ENCODE measurements at regions not wholly inside any gene's neighbourhood (a gene's known extent, or its start where the extent isn't known, plus 50 kb on each side); places are given as distances from the start of the nearest gene placed in this dataset.

GRCh38 chr10:1881636-1882035 lies 144.3 kb upstream of the ADARB2 start:
- DNase-seq (no peak), ATAC-seq (no peak)
- intact Hi-C loops (cut with micrococcal nuclease): no loop called here

- DNase-seq: no peak
- intact Hi-C loops (cut with micrococcal nuclease): no loop called here
- ATAC-seq: no peak
Observed at GRCh38 chr10:1874533-1874932, 137.2 kb upstream of the ADARB2 start.

- DNase-seq (no peak), ATAC-seq (no peak)
- intact Hi-C loops (cut with micrococcal nuclease): no loop called here
Observed at GRCh38 chr10:1873661-1874315, 136.5 kb upstream of the ADARB2 start.

- DNase-seq: no peak
- intact Hi-C loops (cut with micrococcal nuclease): no loop called here
- no peak for ATAC-seq
Observed at GRCh38 chr10:1872151-1872726, 134.9 kb upstream of the ADARB2 start.

GRCh38 chr10:1870491-1870890 lies 133.2 kb upstream of the ADARB2 start:
- no peak for DNase-seq
- intact Hi-C loops (cut with micrococcal nuclease): no loop called here
- no peak for ATAC-seq

GRCh38 chr10:1869861-1870260 lies 132.5 kb upstream of the ADARB2 start:
- no peak for ATAC-seq
- intact Hi-C loops (cut with micrococcal nuclease): no loop called here
- DNase-seq: no peak

- DNase-seq: no peak
- ATAC-seq: no peak
- intact Hi-C loops (cut with micrococcal nuclease): no loop called here
Observed at GRCh38 chr10:1860351-1860750, 123.0 kb upstream of the ADARB2 start.

GRCh38 chr10:1858547-1858946 lies 121.2 kb upstream of the ADARB2 start:
- intact Hi-C loops (cut with micrococcal nuclease): no loop called here
- ATAC-seq (no peak), DNase-seq (no peak)

GRCh38 chr10:1858048-1858447 lies 120.7 kb upstream of the ADARB2 start:
- ATAC-seq: peak; percentile 29
- no peak for DNase-seq
- intact Hi-C loops (cut with micrococcal nuclease): no loop called here

- DNase-seq (no peak), ATAC-seq (no peak)
- intact Hi-C loops (cut with micrococcal nuclease): no loop called here
Observed at GRCh38 chr10:1855911-1856310, 118.6 kb upstream of the ADARB2 start.

- no peak for ATAC-seq
- intact Hi-C loops (cut with micrococcal nuclease): no loop called here
- no peak for DNase-seq
Observed at GRCh38 chr10:1854271-1854670, 116.9 kb upstream of the ADARB2 start.

- intact Hi-C loops (cut with micrococcal nuclease): no loop called here
- ATAC-seq (no peak), DNase-seq (no peak)
Observed at GRCh38 chr10:1853801-1854200, 116.5 kb upstream of the ADARB2 start.

- ATAC-seq (no peak), DNase-seq (no peak)
- intact Hi-C loops (cut with micrococcal nuclease): no loop called here
Observed at GRCh38 chr10:1852841-1853240, 115.5 kb upstream of the ADARB2 start.

- intact Hi-C loops (cut with micrococcal nuclease): no loop called here
- DNase-seq: no peak
- no peak for ATAC-seq
Observed at GRCh38 chr10:1851762-1852161, 114.4 kb upstream of the ADARB2 start.

GRCh38 chr10:1850971-1851527 lies 113.7 kb upstream of the ADARB2 start:
- ATAC-seq: no peak
- no peak for DNase-seq
- intact Hi-C loops (cut with micrococcal nuclease): no loop called here

- DNase-seq (no peak), ATAC-seq (no peak)
- intact Hi-C loops (cut with micrococcal nuclease): no loop called here
Observed at GRCh38 chr10:1847361-1847760, 110.0 kb upstream of the ADARB2 start.

- DNase-seq (no peak), ATAC-seq (no peak)
- intact Hi-C loops (cut with micrococcal nuclease): no loop called here
Observed at GRCh38 chr10:1846032-1846431, 108.7 kb upstream of the ADARB2 start.

GRCh38 chr10:1841759-1842158 lies 104.4 kb upstream of the ADARB2 start:
- intact Hi-C loops (cut with micrococcal nuclease): no loop called here
- ATAC-seq: no peak
- DNase-seq: no peak

GRCh38 chr10:1829712-1830111 lies 92.4 kb upstream of the ADARB2 start:
- DNase-seq (no peak), ATAC-seq (no peak)
- intact Hi-C loops (cut with micrococcal nuclease): no loop called here

- DNase-seq (no peak), ATAC-seq (no peak)
- intact Hi-C loops (cut with micrococcal nuclease): no loop called here
Observed at GRCh38 chr10:1824928-1825327, 87.6 kb upstream of the ADARB2 start.

- DNase-seq (no peak), ATAC-seq (no peak)
- intact Hi-C loops (cut with micrococcal nuclease): no loop called here
Observed at GRCh38 chr10:1814556-1814955, 77.2 kb upstream of the ADARB2 start.

Measured in left ventricle myocardium superior (tissue), 1 donor.